Natural killer cell treated with Interleukin-12 subunit alpha and Interleukin-12 subunit beta and Interleukin-15 and Interleukin-18, amount 100 ng/mL, for 72 hours (primary cell): ENCODE measurements at regions not wholly inside any gene's neighbourhood (a gene's known extent, or its start where the extent isn't known, plus 50 kb on each side); places are given as distances from the start of the nearest gene placed in this dataset.

Source experiments
- ATAC-seq, 2 donors: fragments of 150-1000 bp; cut with Tn5 transposase in 1 of 2; sonication (Bioruptor Pico), chemical (Tn5 transposase) in 1 of 2; 2 replicates each; pipeline ENCODE4 v1.10.0; 2021
- DNase-seq: peaks from one replicate; pipeline ENCODE4 v3.0.0; 2022; ENCODE audit warnings: low spot score
- H3K27ac Mint-ChIP-seq, 2 donors: 1 replicate in 1 of 2; 2 replicates in 1 of 2; pipeline ENCODE4 v1.8.0; 2022; ENCODE audit warnings: mixed read lengths in 2 of 2, mild to moderate bottlenecking in 1 of 2, moderate library complexity in 1 of 2
- H3K27me3 Mint-ChIP-seq, 2 donors: 1 replicate in 1 of 2; 2 replicates in 1 of 2; pipeline ENCODE4 v1.8.0; 2022; ENCODE audit warnings: mixed read lengths in 2 of 2
- H3K36me3 Mint-ChIP-seq: one replicate; pipeline ENCODE4 v1.8.0; 2022; ENCODE audit warnings: mixed read lengths
- H3K4me1 Mint-ChIP-seq, 2 donors: 1 replicate in 1 of 2; 2 replicates in 1 of 2; pipeline ENCODE4 v1.8.0; 2022; ENCODE audit warnings: low read depth in 2 of 2, mixed read lengths in 2 of 2, mild to moderate bottlenecking in 1 of 2
- H3K4me3 Mint-ChIP-seq: one replicate; pipeline ENCODE4 v1.8.0; 2022; ENCODE audit warnings: mixed read lengths
- H3K9me3 Mint-ChIP-seq: 2 replicates; pipeline ENCODE4 v1.8.0; 2022; ENCODE audit warnings: mixed read lengths

- H3K4me1 Mint-ChIP-seq = no peaks in the 10 kb centered on the region
- DNase-seq (no peak), ATAC-seq (no peak)
- no peaks in the 10 kb centered on the region for H3K27me3 Mint-ChIP-seq
- no peak overlapping the region for H3K4me3 Mint-ChIP-seq
- no peak overlapping the region for H3K27ac Mint-ChIP-seq
- H3K9me3 Mint-ChIP-seq = peaks cover 4% of the 10 kb centered on the region
- no peaks in the 10 kb centered on the region for H3K36me3 Mint-ChIP-seq
Observed at GRCh38 chr11:16474659-16475058, 118.3 kb upstream of the SOX6 start.

DNA sequence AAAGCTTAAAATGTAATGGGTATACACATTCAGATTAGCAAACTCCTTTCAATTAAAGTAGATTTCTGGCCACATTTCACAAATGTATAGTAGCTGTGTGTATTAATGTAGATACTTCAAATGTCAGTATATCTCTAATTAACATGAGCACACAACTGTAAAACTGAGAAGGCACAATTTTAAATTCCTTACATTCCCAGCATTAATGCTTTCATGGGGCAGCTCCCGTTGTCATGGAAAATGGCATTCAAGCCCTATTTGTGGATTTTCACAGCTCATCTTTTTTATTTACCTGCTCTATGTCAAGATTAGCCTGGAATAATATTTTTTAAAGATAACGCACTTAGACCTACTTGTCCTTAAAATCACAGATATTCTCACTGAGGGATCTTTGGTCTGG is 113.6 kb upstream of the SOX6 start:
- no peak overlapping the region for H3K27ac Mint-ChIP-seq
- H3K9me3 Mint-ChIP-seq = peaks cover 12% of the 10 kb centered on the region
- H3K36me3 Mint-ChIP-seq = no peaks in the 10 kb centered on the region
- H3K4me1 Mint-ChIP-seq = no peaks in the 10 kb centered on the region
- no peaks in the 10 kb centered on the region for H3K27me3 Mint-ChIP-seq
- DNase-seq = no peak
- ATAC-seq = no peak
- no peak overlapping the region for H3K4me3 Mint-ChIP-seq

GRCh38 chr11:16468735-16469453 is 112.5 kb upstream of the SOX6 start:
- no peak overlapping the region for H3K27ac Mint-ChIP-seq
- H3K27me3 Mint-ChIP-seq = no peaks in the 10 kb centered on the region
- no peaks in the 10 kb centered on the region for H3K36me3 Mint-ChIP-seq
- ATAC-seq (no peak), DNase-seq (no peak)
- H3K4me1 Mint-ChIP-seq = no peaks in the 10 kb centered on the region
- peaks cover 9% of the 10 kb centered on the region for H3K9me3 Mint-ChIP-seq
- no peak overlapping the region for H3K4me3 Mint-ChIP-seq

DNA sequence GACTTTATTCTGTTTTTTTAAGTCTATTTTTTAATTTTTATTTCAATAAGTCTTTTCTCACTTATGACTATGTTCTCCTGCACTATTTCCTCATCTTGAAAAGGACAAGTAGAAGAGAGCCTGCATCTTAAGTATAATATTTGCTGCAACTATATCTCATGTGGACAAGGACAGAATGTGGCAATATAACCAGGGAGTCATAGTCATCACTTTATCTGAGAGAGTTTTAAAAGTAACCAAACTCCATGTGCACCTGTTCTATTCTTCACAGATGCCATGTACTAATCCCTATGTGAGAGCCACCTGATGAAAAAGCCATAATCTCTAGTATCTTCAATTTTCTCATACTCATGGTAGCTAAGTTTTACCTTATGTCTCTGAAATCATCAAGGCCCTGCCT is 104.2 kb upstream of the SOX6 start:
- Mint-ChIP-seq H3K4me1 (no peaks in the 10 kb centered on the region), H3K9me3 (peaks cover 7% of the 10 kb centered on the region), H3K4me3 (no peak overlapping the region), H3K27ac (no peak overlapping the region), H3K36me3 (no peaks in the 10 kb centered on the region), H3K27me3 (no peaks in the 10 kb centered on the region)
- ATAC-seq = no peak
- DNase-seq = no peak

DNA sequence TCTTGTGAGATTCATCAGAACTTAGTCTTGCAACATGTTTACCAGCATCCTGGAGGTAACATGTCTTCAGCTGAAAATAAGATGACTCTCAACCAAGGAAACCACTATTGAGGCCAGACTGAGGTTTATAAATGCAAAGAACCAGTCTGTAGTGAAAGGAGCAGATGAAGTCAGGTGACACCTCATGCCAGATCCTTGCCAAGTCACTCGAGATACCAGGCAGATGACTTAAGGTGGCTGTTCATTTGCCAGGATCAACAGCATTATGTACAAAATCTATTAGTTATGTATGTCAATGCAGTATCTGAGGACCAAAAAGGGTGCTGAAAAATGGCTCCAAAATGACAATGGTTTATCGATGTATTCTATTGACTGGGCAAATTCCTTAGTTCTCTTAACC is 100.0 kb upstream of the SOX6 start:
- no peaks in the 10 kb centered on the region for H3K27me3 Mint-ChIP-seq
- DNase-seq (no peak), ATAC-seq (no peak)
- H3K36me3 Mint-ChIP-seq = no peaks in the 10 kb centered on the region
- H3K4me3 Mint-ChIP-seq = no peak overlapping the region
- peaks cover 2% of the 10 kb centered on the region for H3K9me3 Mint-ChIP-seq
- H3K4me1 Mint-ChIP-seq = no peaks in the 10 kb centered on the region
- H3K27ac Mint-ChIP-seq = no peak overlapping the region

DNA sequence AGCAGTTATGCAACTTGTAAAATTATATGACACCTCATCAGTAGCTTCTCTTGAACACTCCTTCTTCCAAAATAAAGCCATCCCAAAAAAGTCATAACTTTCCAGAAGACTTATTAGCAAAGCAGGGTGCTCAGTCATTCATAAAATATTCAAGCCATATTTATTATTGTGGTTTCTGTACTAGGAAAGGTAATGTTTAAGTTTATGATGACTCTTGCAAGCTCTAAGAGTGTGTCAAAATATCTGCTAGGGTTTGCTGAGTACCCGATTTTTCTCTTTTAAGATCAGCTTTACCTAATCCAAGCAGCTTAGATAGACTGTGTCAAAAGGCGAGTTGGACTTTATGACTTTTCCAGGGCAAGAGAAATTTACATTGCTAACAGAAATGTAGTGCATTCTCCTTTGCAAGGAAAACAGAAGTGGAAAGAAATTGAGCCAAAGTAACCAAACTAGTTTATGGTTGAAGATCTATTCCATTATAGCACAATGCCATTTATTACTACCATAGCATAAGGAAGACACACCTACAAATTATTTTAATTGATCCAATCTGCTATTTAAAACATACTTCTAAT is 98.0 kb upstream of the SOX6 start:
- no peak overlapping the region for H3K4me3 Mint-ChIP-seq
- ATAC-seq (no peak), DNase-seq (no peak)
- H3K27ac Mint-ChIP-seq = no peak overlapping the region
- H3K4me1 Mint-ChIP-seq = no peaks in the 10 kb centered on the region
- H3K27me3 Mint-ChIP-seq = no peaks in the 10 kb centered on the region
- no peaks in the 10 kb centered on the region for H3K36me3 Mint-ChIP-seq
- H3K9me3 Mint-ChIP-seq = no peaks in the 10 kb centered on the region

DNA sequence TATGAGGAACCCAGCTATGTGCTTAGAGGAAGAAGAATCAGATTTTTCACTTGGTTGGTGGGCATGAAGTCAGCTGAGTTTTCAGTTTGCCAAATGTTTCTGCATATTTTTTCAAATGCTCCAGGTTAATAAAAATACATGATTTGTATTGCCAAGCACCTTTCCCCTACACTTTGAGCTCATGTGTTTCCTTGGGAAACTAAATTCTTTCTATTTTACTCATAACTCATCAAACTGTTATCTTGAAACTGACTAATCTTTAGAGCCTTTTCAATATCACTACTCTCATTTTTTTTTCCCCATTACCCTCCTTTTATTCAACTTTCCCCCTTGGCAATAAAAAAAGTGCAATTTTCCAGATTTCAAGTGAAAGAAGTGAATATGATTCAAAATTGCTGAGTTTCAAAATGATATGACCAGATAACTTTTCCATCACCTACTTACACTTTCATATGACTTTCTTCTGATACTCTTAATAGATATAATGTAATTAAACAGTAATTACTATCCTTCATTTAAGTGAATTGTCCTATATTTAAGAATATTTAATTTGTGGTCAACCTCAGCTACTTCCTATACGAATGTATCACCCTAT is 91.9 kb upstream of the SOX6 start:
- no peak for ATAC-seq
- Mint-ChIP-seq H3K27me3 (no peaks in the 10 kb centered on the region), H3K4me3 (no peak overlapping the region), H3K27ac (no peak overlapping the region), H3K36me3 (no peaks in the 10 kb centered on the region), H3K9me3 (peaks cover 4% of the 10 kb centered on the region), H3K4me1 (no peaks in the 10 kb centered on the region)
- no peak for DNase-seq

DNA sequence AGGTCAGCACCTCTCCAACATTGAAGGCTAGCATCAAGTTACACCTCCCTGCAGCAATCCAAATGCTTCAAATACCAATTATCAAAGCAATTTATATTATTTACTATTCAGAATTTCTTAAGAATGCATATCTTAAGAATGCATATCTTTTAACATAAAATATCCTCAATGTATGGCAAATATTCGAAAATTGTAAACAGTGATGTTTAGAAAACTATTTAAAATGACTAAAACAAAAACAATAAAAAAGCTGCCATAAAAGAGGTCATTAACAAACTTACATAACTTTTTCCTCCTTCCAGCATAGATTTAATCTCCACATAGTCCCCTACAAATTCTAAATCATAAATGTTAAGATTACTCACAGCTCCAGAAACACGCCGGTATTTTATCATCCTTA is 85.1 kb upstream of the SOX6 start:
- Mint-ChIP-seq H3K36me3 (peaks cover 1% of the 10 kb centered on the region), H3K27ac (no peak overlapping the region), H3K4me1 (no peaks in the 10 kb centered on the region), H3K9me3 (peaks cover 4% of the 10 kb centered on the region), H3K27me3 (no peaks in the 10 kb centered on the region), H3K4me3 (no peak overlapping the region)
- DNase-seq (no peak), ATAC-seq (no peak)

GRCh38 chr11:16440136-16440535 is 83.8 kb upstream of the SOX6 start:
- Mint-ChIP-seq H3K27ac (no peak overlapping the region), H3K4me3 (no peak overlapping the region), H3K27me3 (no peaks in the 10 kb centered on the region), H3K9me3 (peaks cover 4% of the 10 kb centered on the region), H3K4me1 (no peaks in the 10 kb centered on the region), H3K36me3 (peaks cover 7% of the 10 kb centered on the region)
- DNase-seq (no peak), ATAC-seq (no peak)

DNA sequence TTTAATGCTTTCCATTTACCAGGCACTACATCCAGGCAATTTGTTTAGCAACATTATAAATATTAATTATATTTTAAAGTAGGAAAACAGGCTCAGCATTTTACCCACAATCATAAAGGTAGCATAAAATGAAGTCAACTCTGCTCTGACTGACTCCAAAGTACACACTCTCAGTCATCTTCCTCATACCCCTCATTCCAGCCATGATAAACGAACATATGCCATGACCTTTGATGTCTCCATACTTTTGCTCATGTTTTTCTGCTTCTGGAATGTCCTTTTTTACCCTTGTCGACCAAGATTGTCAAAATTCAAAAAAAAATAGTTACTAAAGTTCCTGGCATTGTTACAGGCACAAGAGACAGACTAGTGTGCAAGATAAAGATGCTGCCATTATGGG is 77.7 kb upstream of the SOX6 start:
- ATAC-seq (no peak), DNase-seq (no peak)
- Mint-ChIP-seq H3K9me3 (peaks cover 15% of the 10 kb centered on the region), H3K36me3 (peaks cover 7% of the 10 kb centered on the region), H3K27me3 (no peaks in the 10 kb centered on the region), H3K27ac (no peak overlapping the region), H3K4me1 (no peaks in the 10 kb centered on the region), H3K4me3 (no peak overlapping the region)

DNA sequence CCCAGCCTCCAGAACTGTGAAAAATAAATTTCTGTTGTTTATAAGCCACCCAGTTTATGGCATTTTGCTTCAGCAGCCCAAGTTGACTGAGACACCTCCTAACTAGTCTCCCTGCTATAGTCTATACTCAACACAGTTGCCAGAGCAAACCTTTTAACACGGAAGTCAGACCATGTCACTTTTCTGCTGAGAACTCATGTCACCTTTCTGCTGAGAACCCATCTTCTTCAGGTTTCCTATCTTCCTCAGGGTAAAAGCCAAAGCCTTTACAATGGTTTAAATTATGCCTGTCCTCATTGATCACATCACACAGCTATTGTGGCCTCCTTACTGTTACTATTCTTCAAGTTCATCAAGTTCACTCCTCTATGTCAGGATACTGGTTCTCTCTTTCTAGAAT is 74.3 kb upstream of the SOX6 start:
- DNase-seq = no peak
- no peaks in the 10 kb centered on the region for H3K27me3 Mint-ChIP-seq

GRCh38 chr11:16421826-16422225 is 65.5 kb upstream of the SOX6 start:
- peaks cover 14% of the 10 kb centered on the region for H3K9me3 Mint-ChIP-seq
- no peaks in the 10 kb centered on the region for H3K4me1 Mint-ChIP-seq
- no peaks in the 10 kb centered on the region for H3K27me3 Mint-ChIP-seq
- DNase-seq = no peak
- H3K27ac Mint-ChIP-seq = no peak overlapping the region
- ATAC-seq = no peak
- peaks cover 6% of the 10 kb centered on the region for H3K36me3 Mint-ChIP-seq
- no peak overlapping the region for H3K4me3 Mint-ChIP-seq

More for the DNA sequence above, 74.3 kb upstream of the SOX6 start:
- Mint-ChIP-seq H3K9me3 (peaks cover 11% of the 10 kb centered on the region), H3K4me1 (no peaks in the 10 kb centered on the region), H3K4me3 (no peak overlapping the region), H3K27ac (no peak overlapping the region), H3K36me3 (no peaks in the 10 kb centered on the region)
- ATAC-seq = no peak

DNA sequence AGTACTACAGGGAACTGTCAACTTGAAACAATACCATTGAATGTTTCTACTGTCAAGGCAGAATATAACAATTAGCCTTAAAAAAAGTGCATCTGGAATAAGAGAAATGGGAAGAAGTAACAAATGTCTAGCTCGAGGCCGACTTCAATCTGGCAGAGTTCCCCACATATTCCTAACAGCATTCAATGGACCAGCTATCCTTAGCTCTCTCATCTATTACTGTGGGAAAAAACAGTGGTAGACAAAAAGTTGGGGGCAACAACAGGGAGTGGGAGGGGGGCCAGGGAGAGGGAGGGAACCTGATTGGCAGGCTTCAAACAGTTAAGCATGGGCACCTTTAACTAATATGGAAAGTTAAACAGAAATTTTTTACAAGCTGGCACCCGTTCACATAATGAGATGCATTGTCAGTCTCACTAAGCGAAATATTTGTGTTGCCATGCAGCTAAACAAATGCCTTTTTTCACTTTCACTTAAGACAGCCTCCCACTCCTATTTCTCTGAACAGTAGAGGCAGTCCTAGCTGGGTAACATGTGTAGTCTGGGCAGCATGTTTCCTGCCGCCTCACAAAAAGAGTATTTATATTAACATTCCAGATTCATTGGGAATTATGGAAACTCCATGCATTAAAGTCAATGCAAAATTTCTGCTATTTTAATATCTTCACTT is 62.2 kb upstream of the SOX6 start:
- H3K4me1 Mint-ChIP-seq = no peaks in the 10 kb centered on the region
- peaks cover 7% of the 10 kb centered on the region for H3K9me3 Mint-ChIP-seq
- DNase-seq = no peak
- H3K36me3 Mint-ChIP-seq = no peaks in the 10 kb centered on the region
- no peak for ATAC-seq
- H3K4me3 Mint-ChIP-seq = no peak overlapping the region
- H3K27ac Mint-ChIP-seq = no peak overlapping the region
- no peaks in the 10 kb centered on the region for H3K27me3 Mint-ChIP-seq

- H3K27me3 Mint-ChIP-seq = no peaks in the 10 kb centered on the region
- no peak for DNase-seq
- H3K4me1 Mint-ChIP-seq = no peaks in the 10 kb centered on the region
- no peak overlapping the region for H3K4me3 Mint-ChIP-seq
- no peak overlapping the region for H3K27ac Mint-ChIP-seq
- ATAC-seq = no peak
- H3K9me3 Mint-ChIP-seq = no peaks in the 10 kb centered on the region
- no peaks in the 10 kb centered on the region for H3K36me3 Mint-ChIP-seq
Observed at GRCh38 chr11:16412525-16413172, 56.3 kb upstream of the SOX6 start.
